B cell (primary cell): ENCODE measurements at regions not wholly inside any gene's neighbourhood (a gene's known extent, or its start where the extent isn't known, plus 50 kb on each side); places are given as distances from the start of the nearest gene placed in this dataset.

ENCODE experiments used
- ATAC-seq: fragments of 200-7000 bp; cut with Tn5 transposase; one replicate; pipeline ENCODE4 v1.10.0; 2021; ENCODE audit warnings: low read depth, mild to moderate bottlenecking, moderate number of reproducible peaks, moderate library complexity
- CTCF ChIA-PET: fragments of 350-600 bp; sonication (Branson Sonifier 250); formaldehyde crosslinking; loops from one replicate; lab custom pipeline; 2021; ENCODE audit warnings: antibody characterized with exemption, inconsistent platforms; lab: Charles Lee
- POLR2A ChIA-PET: fragments of 350-600 bp; sonication (Branson Sonifier 250); formaldehyde crosslinking; loops from one replicate; lab custom pipeline; 2021; ENCODE audit warnings: antibody characterized with exemption; lab: Charles Lee
- DNase-seq: peaks from one replicate; pipeline ENCODE4 v3.0.0; 2013
- H2AFZ ChIP-seq: 2 replicates; pipeline ENCODE4 v1.6.1; 2012; ENCODE audit warnings: mild to moderate bottlenecking, low read depth, low read length; ENCODE audit not compliant: insufficient read depth, poor library complexity, severe bottlenecking
- H3K27ac ChIP-seq, 2 donors: 1 replicate in 1 of 2; 2 replicates in 1 of 2; pipeline ENCODE4 v1.5.1; 2012 to 2013; ENCODE audit warnings: low read length in 2 of 2, mild to moderate bottlenecking in 2 of 2, moderate library complexity in 1 of 2
- H3K27me3 ChIP-seq, 4 experiments: fragments of 200-600 bp in 1 of 4; sonication (generic) in 1 of 4; replicated peaks in 1 of 4; 1 replicate in 2 of 4; 2 replicates in 2 of 4; pipeline versions ENCODE4 v1.6.1 to v1.7.0; 2013 to 2016; ENCODE audit warnings: low read length in 3 of 4, mild to moderate bottlenecking in 2 of 4, mixed read lengths in 1 of 4, moderate library complexity in 1 of 4; ENCODE audit not compliant: insufficient read depth in 4 of 4, control insufficient read depth in 3 of 4; ENCODE audit errors: control extremely low read depth in 1 of 4
- H3K36me3 ChIP-seq, 2 experiments: replicated peaks in 1 of 2; 1 replicate in 1 of 2; 2 replicates in 1 of 2; pipeline versions ENCODE4 v1.6.1 to v1.7.1; 2013; ENCODE audit warnings: low read length in 1 of 2; ENCODE audit not compliant: insufficient read depth in 2 of 2, control insufficient read depth in 1 of 2; ENCODE audit errors: control extremely low read depth in 1 of 2, extremely low read depth in 1 of 2
- H3K4me1 ChIP-seq, 2 donors: fragments of 200-600 bp in 1 of 2; sonication (generic) in 1 of 2; 1 replicate in 1 of 2; 2 replicates in 1 of 2; pipeline versions ENCODE4 v1.5.1 to v1.6.1; 2013 to 2017; ENCODE audit warnings: low read length in 2 of 2; ENCODE audit not compliant: control insufficient read depth in 2 of 2, insufficient read depth in 2 of 2
- H3K4me2 ChIP-seq: replicated peaks from 2 replicates; pipeline ENCODE3; 2012; ENCODE audit warnings: mild to moderate bottlenecking, low read depth, low read length; ENCODE audit not compliant: poor library complexity, severe bottlenecking
- H3K4me3 ChIP-seq, 5 experiments: fragments of 200-600 bp in 1 of 5; sonication (generic) in 1 of 5; 1 replicate in 3 of 5; 2 replicates in 2 of 5; pipeline versions ENCODE4 v1.5.1 to v1.7.0; 2011 to 2016; ENCODE audit warnings: low read length in 4 of 5, mild to moderate bottlenecking in 4 of 5, low read depth in 2 of 5, control low read depth in 1 of 5, moderate library complexity in 1 of 5; ENCODE audit not compliant: insufficient read depth in 1 of 5; ENCODE audit errors: control extremely low read depth in 1 of 5, extremely low read depth in 1 of 5
- H3K79me2 ChIP-seq: fragments of 200-600 bp; sonication (generic); one replicate; pipeline ENCODE4 v1.6.0; 2016; ENCODE audit warnings: low read length; ENCODE audit not compliant: control insufficient read depth, insufficient read depth
- H3K9ac ChIP-seq: fragments of 200-600 bp; sonication (generic); 2 replicates; pipeline ENCODE4 v1.6.1; 2017; ENCODE audit warnings: mild to moderate bottlenecking, low read length, moderate library complexity
- H3K9me3 ChIP-seq, 3 donors: one replicate each; pipeline versions ENCODE4 v1.6.1 to v1.7.1; 2013; ENCODE audit warnings: low read length in 2 of 3; ENCODE audit not compliant: control insufficient read depth in 2 of 3, insufficient read depth in 1 of 3; ENCODE audit errors: control extremely low read depth in 1 of 3
- H4K20me1 ChIP-seq: 2 replicates; pipeline ENCODE4 v1.6.0; 2012; ENCODE audit warnings: mild to moderate bottlenecking, low read length; ENCODE audit not compliant: insufficient read depth, control insufficient read depth, poor library complexity, severe bottlenecking
- H3K27ac Mint-ChIP-seq: one replicate; pipeline ENCODE4 v1.8.0; 2021; ENCODE audit warnings: mixed read lengths
- H3K27me3 Mint-ChIP-seq: one replicate; pipeline ENCODE4 v1.8.0; 2021; ENCODE audit warnings: mixed read lengths
- H3K4me1 Mint-ChIP-seq: one replicate; pipeline ENCODE4 v1.8.0; 2021; ENCODE audit warnings: mixed read lengths
- H3K4me3 Mint-ChIP-seq: one replicate; pipeline ENCODE4 v1.8.0; 2021; ENCODE audit warnings: mixed read lengths
- H3K9me3 Mint-ChIP-seq: one replicate; pipeline ENCODE4 v1.8.0; 2022; ENCODE audit warnings: mixed read lengths; ENCODE audit not compliant: insufficient read depth
- CTCF ChIP-seq: fragments of 200-600 bp; IDR thresholded peaks from one replicate; pipeline ENCODE4 v1.8.0; 2022; ENCODE audit warnings: antibody characterized with exemption, mild to moderate bottlenecking
- EZH2 ChIP-seq: IDR thresholded peaks from 2 replicates; pipeline ENCODE4 v1.6.1; 2012; ENCODE audit warnings: borderline replicate concordance, low read depth, mild to moderate bottlenecking, moderate library complexity, low read length; ENCODE audit not compliant: insufficient read depth, poor library complexity, severe bottlenecking
- WGBS: methylation state at CpG from one replicate; pipeline ENCODE4 v1.1.5; 2013; ENCODE audit warnings: missing lambda C conversion rate; ENCODE audit not compliant: insufficient coverage; 5-methylcytosine and 5-hydroxymethylcytosine counted together
- intact Hi-C: fragments of 100-400 bp; cut with micrococcal nuclease; formaldehyde crosslinking; loops from one replicate; pipeline ENCODE4 v1.10.0; 2022

GRCh38 chr21:16755061-16755460 lies 757.8 kb upstream of the CXADR start:
- Mint-ChIP-seq H3K27me3 (no peaks in the 10 kb centered on the region), H3K9me3 (no peaks in the 10 kb centered on the region), H3K27ac (no peak overlapping the region), H3K4me3 (no peak overlapping the region), H3K4me1 (no peaks in the 10 kb centered on the region)
- DNase-seq = no peak
- no peak for TF ChIP-seq EZH2
- intact Hi-C loops = no loop called here
- POLR2A ChIA-PET = no interaction called here
- Histone ChIP-seq H2AFZ (no peak overlapping the region), H3K4me3 (no peak overlapping the region), H3K79me2 (no peaks in the 10 kb centered on the region), H3K4me1 (no peaks in the 10 kb centered on the region), H3K9me3 (peaks cover 0 to 2% (median 0%) of the 10 kb centered on the region in 3 donors), H3K9ac (no peak overlapping the region), H3K27ac (no peak overlapping the region), H3K27me3 (no peaks in the 10 kb centered on the region), H4K20me1 (no peaks in the 10 kb centered on the region), H3K36me3 (no peaks in the 10 kb centered on the region), H3K4me2 (no peak overlapping the region)
- CTCF ChIA-PET = no interaction called here
- no peak for ATAC-seq

DNA sequence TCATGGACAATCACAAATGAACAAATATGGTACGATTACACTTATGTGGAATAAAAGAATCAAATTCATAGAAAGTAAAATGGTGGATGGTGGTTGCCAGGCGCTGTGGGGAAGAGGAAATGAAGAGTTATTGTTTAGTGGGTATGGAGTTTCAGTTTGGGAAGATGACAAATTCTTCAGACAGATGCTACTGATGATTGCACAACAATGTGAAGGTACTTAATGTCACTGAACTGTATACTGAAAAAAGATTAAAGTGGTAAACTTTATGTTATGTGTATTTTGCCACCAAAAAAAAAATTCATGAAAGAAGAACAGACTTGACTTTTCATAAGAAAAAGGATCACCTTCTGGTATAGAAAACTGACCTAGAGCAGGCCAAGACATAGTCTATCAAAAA lies 745.6 kb upstream of the CXADR start:
- Mint-ChIP-seq H3K27me3 (no peaks in the 10 kb centered on the region), H3K4me1 (no peaks in the 10 kb centered on the region), H3K27ac (no peak overlapping the region), H3K9me3 (peaks cover 3% of the 10 kb centered on the region), H3K4me3 (no peak overlapping the region)
- intact Hi-C loops = no loop called here
- DNase-seq (no peak), ATAC-seq (no peak)
- Histone ChIP-seq H4K20me1 (no peaks in the 10 kb centered on the region), H3K27me3 (no peaks in the 10 kb centered on the region), H3K9me3 (peaks cover 0 to 3% (median 0%) of the 10 kb centered on the region in 3 donors), H3K4me3 (no peak overlapping the region), H3K79me2 (no peaks in the 10 kb centered on the region), H2AFZ (no peak overlapping the region), H3K4me2 (no peak overlapping the region), H3K9ac (no peak overlapping the region), H3K27ac (no peak overlapping the region), H3K36me3 (no peaks in the 10 kb centered on the region), H3K4me1 (no peaks in the 10 kb centered on the region)
- TF ChIP-seq EZH2 (no peak), CTCF (no peak)
- POLR2A ChIA-PET = no interaction called here
- CTCF ChIA-PET = no interaction called here
- WGBS = 64% methylated on average over 1 of the region's 2 CpGs
